ENCODE measurements at regions not wholly inside any gene's neighbourhood (a gene's known extent, or its start where the extent isn't known, plus 50 kb on each side); places are given as distances from the start of the nearest gene placed in this dataset.

- H4K8ac ChIP-seq (ENCODE audit: low read depth, low read length), result no peak overlapping the region
- WGBS, 2 donors (ENCODE audit: extremely low coverage in 2 of 2, insufficient read length in 2 of 2, insufficient replicate concordance in 1 of 2), result no CpG with 5 or more reads among the region's 5 CpGs
- H3K14ac ChIP-seq (ENCODE audit: low read length), result no peak overlapping the region
- no peak overlapping the region for H3K4me3 ChIP-seq (ENCODE audit: low read length in 2 of 2)
- DNase-seq (ENCODE audit: low spot score), result no peak
- no peak overlapping the region for H2BK120ac ChIP-seq (ENCODE audit: low read depth, low read length)
- H2BK15ac ChIP-seq (ENCODE audit: low read length), result no peak overlapping the region
- no peak overlapping the region for H3K18ac ChIP-seq (ENCODE audit: low read length)
- H3K27me3 ChIP-seq (ENCODE audit: control insufficient read depth in 3 of 3, insufficient read depth in 3 of 3, low read depth in 1 of 3, low read length in 3 of 3), result no peaks in the 10 kb centered on the region
- H4K91ac ChIP-seq (ENCODE audit: low read depth, low read length, poor library complexity), result no peak overlapping the region
- H2AFZ ChIP-seq (ENCODE audit: low read length), result no peak overlapping the region
- no peaks in the 10 kb centered on the region for H3K36me3 ChIP-seq (replicated peaks in 1 of 2; ENCODE audit: control insufficient read depth in 2 of 2, insufficient read depth in 2 of 2, low read length in 2 of 2)
- no peaks in the 10 kb centered on the region for H3K9me3 ChIP-seq (replicated peaks in 1 of 2; ENCODE audit: control insufficient read depth in 2 of 2, insufficient read depth in 1 of 2, low read depth in 1 of 2, low read length in 2 of 2)
- no peak overlapping the region for H2BK5ac ChIP-seq (ENCODE audit: low read length)
- H3K9ac ChIP-seq (ENCODE audit: low read depth, low read length, poor library complexity), result no peak overlapping the region
- H3K23ac ChIP-seq (ENCODE audit: low read depth, low read length, poor library complexity), result no peak overlapping the region
- no peaks in the 10 kb centered on the region for H3K79me1 ChIP-seq (ENCODE audit: low read depth, low read length)
- no peak overlapping the region for H3K4ac ChIP-seq (ENCODE audit: low read length)
- H3K27ac ChIP-seq (replicated peaks; ENCODE audit: low read length), result no peak overlapping the region
- no peak overlapping the region for H2BK12ac ChIP-seq (ENCODE audit: low read length)
- no peak overlapping the region for H2AK5ac ChIP-seq (ENCODE audit: low read depth, low read length)
- no peak overlapping the region for H3K4me2 ChIP-seq (ENCODE audit: insufficient read depth, low read length, poor library complexity, severe bottlenecking)
- peaks cover 0 to 6% of the 10 kb centered on the region in 2 donors for H3K4me1 ChIP-seq (ENCODE audit: control insufficient read depth in 2 of 2, insufficient read depth in 1 of 2, low read depth in 1 of 2, low read length in 2 of 2)
Measured at GRCh38 chr6:21447987-21448386, 145.6 kb upstream of the SOX4 start.

- Histone ChIP-seq H2AK5ac (ENCODE audit: low read depth, low read length) (no peak overlapping the region), H2BK12ac (ENCODE audit: low read length) (no peak overlapping the region), H3K36me3 (replicated peaks in 1 of 2; ENCODE audit: control insufficient read depth in 2 of 2, insufficient read depth in 2 of 2, low read length in 2 of 2) (no peaks in the 10 kb centered on the region), H3K4me2 (ENCODE audit: insufficient read depth, low read length, poor library complexity, severe bottlenecking) (no peak overlapping the region), H2BK5ac (ENCODE audit: low read length) (no peak overlapping the region), H3K9me3 (replicated peaks in 1 of 2; ENCODE audit: control insufficient read depth in 2 of 2, insufficient read depth in 1 of 2, low read depth in 1 of 2, low read length in 2 of 2) (no peaks in the 10 kb centered on the region), H3K79me1 (ENCODE audit: low read depth, low read length) (no peaks in the 10 kb centered on the region), H2BK120ac (ENCODE audit: low read depth, low read length) (no peak overlapping the region), H3K27me3 (ENCODE audit: control insufficient read depth in 3 of 3, insufficient read depth in 3 of 3, low read depth in 1 of 3, low read length in 3 of 3) (no peaks in the 10 kb centered on the region), H4K91ac (ENCODE audit: low read depth, low read length, poor library complexity) (no peak overlapping the region), H2BK15ac (ENCODE audit: low read length) (no peak overlapping the region), H3K18ac (ENCODE audit: low read length) (no peak overlapping the region), H3K4ac (ENCODE audit: low read length) (no peak overlapping the region), H3K4me3 (ENCODE audit: low read length in 2 of 2) (no peak overlapping the region), H2AFZ (ENCODE audit: low read length) (no peak overlapping the region), H3K14ac (ENCODE audit: low read length) (no peak overlapping the region), H3K27ac (replicated peaks; ENCODE audit: low read length) (no peak overlapping the region), H3K9ac (ENCODE audit: low read depth, low read length, poor library complexity) (no peak overlapping the region), H4K8ac (ENCODE audit: low read depth, low read length) (no peak overlapping the region), H3K23ac (ENCODE audit: low read depth, low read length, poor library complexity) (no peak overlapping the region), H3K4me1 (ENCODE audit: control insufficient read depth in 2 of 2, insufficient read depth in 1 of 2, low read depth in 1 of 2, low read length in 2 of 2) (peaks cover 0 to 6% of the 10 kb centered on the region in 2 donors)
- WGBS, 2 donors (ENCODE audit: extremely low coverage in 2 of 2, insufficient read length in 2 of 2, insufficient replicate concordance in 1 of 2), result no CpG with 5 or more reads among the region's 1 CpG
- no peak for DNase-seq (ENCODE audit: low spot score)
Measured at GRCh38 chr6:21448485-21449109, 145.0 kb upstream of the SOX4 start.

DNA sequence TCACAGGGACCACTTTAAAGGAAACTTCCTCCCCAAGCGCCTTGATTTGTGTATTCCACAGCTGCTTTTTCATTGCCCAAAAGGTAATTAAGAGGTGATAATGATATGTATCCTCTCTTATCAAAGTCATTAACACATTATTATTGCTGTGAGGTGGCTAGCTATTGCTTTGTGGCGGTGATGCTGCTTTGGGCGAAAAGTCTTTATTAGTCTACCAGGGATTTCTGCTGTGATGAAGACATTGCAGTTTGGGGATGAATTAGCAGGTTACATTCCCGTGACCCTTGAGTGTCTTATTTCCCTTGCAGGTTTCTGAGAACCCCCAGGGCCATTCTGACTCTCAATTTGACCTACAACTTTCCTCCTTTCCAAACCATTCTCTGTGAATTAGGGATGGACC, 143.4 kb upstream of the SOX4 start:
- Histone ChIP-seq H3K27me3 (ENCODE audit: control insufficient read depth in 3 of 3, insufficient read depth in 3 of 3, low read depth in 1 of 3, low read length in 3 of 3) (no peaks in the 10 kb centered on the region), H3K27ac (replicated peaks; ENCODE audit: low read length) (no peak overlapping the region), H3K79me1 (ENCODE audit: low read depth, low read length) (no peaks in the 10 kb centered on the region), H2BK5ac (ENCODE audit: low read length) (no peak overlapping the region), H3K4me2 (ENCODE audit: insufficient read depth, low read length, poor library complexity, severe bottlenecking) (no peak overlapping the region), H4K91ac (ENCODE audit: low read depth, low read length, poor library complexity) (no peak overlapping the region), H3K23ac (ENCODE audit: low read depth, low read length, poor library complexity) (no peak overlapping the region), H3K9me3 (replicated peaks in 1 of 2; ENCODE audit: control insufficient read depth in 2 of 2, insufficient read depth in 1 of 2, low read depth in 1 of 2, low read length in 2 of 2) (no peaks in the 10 kb centered on the region), H3K4me1 (ENCODE audit: control insufficient read depth in 2 of 2, insufficient read depth in 1 of 2, low read depth in 1 of 2, low read length in 2 of 2) (peaks cover 0 to 6% of the 10 kb centered on the region in 2 donors), H2BK12ac (ENCODE audit: low read length) (no peak overlapping the region), H4K8ac (ENCODE audit: low read depth, low read length) (no peak overlapping the region), H3K14ac (ENCODE audit: low read length) (no peak overlapping the region), H3K4me3 (ENCODE audit: low read length in 2 of 2) (no peak overlapping the region), H3K9ac (ENCODE audit: low read depth, low read length, poor library complexity) (no peak overlapping the region), H2BK15ac (ENCODE audit: low read length) (no peak overlapping the region), H2AFZ (ENCODE audit: low read length) (no peak overlapping the region), H3K18ac (ENCODE audit: low read length) (no peak overlapping the region), H2BK120ac (ENCODE audit: low read depth, low read length) (no peak overlapping the region), H3K36me3 (replicated peaks in 1 of 2; ENCODE audit: control insufficient read depth in 2 of 2, insufficient read depth in 2 of 2, low read length in 2 of 2) (no peaks in the 10 kb centered on the region), H3K4ac (ENCODE audit: low read length) (no peak overlapping the region), H2AK5ac (ENCODE audit: low read depth, low read length) (no peak overlapping the region)
- no CpG with 5 or more reads among the region's 4 CpGs for WGBS, 2 donors (ENCODE audit: extremely low coverage in 2 of 2, insufficient read length in 2 of 2, insufficient replicate concordance in 1 of 2)
- DNase-seq (ENCODE audit: low spot score), result no peak

DNA sequence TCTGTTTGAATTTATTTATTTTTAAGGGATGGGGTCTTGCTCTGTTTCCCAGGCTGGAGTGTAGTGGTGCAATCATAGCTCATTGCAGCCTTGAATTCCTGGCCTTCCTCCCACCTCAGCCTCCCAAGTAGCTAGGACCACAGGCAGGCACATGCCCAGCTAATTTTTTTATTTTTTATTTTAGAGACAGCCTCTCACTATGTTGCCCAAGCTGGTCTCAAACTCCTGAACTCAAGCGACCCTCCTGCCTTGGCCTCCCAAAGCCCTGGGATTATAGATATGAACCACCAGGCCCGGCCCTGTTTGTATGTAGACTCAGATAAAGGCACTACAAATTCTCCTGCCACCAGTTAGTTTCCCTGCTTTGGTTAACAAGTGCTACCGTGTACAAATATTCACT, 142.9 kb upstream of the SOX4 start:
- Histone ChIP-seq H4K8ac (ENCODE audit: low read depth, low read length) (no peak overlapping the region), H3K27ac (replicated peaks; ENCODE audit: low read length) (no peak overlapping the region), H4K91ac (ENCODE audit: low read depth, low read length, poor library complexity) (no peak overlapping the region), H2BK5ac (ENCODE audit: low read length) (no peak overlapping the region), H3K4me2 (ENCODE audit: insufficient read depth, low read length, poor library complexity, severe bottlenecking) (no peak overlapping the region), H2AK5ac (ENCODE audit: low read depth, low read length) (no peak overlapping the region), H3K4ac (ENCODE audit: low read length) (no peak overlapping the region), H3K14ac (ENCODE audit: low read length) (no peak overlapping the region), H2BK15ac (ENCODE audit: low read length) (no peak overlapping the region), H3K9ac (ENCODE audit: low read depth, low read length, poor library complexity) (no peak overlapping the region), H2AFZ (ENCODE audit: low read length) (no peak overlapping the region), H3K79me1 (ENCODE audit: low read depth, low read length) (no peaks in the 10 kb centered on the region), H3K18ac (ENCODE audit: low read length) (no peak overlapping the region), H3K27me3 (ENCODE audit: control insufficient read depth in 3 of 3, insufficient read depth in 3 of 3, low read depth in 1 of 3, low read length in 3 of 3) (no peaks in the 10 kb centered on the region), H3K9me3 (replicated peaks in 1 of 2; ENCODE audit: control insufficient read depth in 2 of 2, insufficient read depth in 1 of 2, low read depth in 1 of 2, low read length in 2 of 2) (no peaks in the 10 kb centered on the region), H2BK120ac (ENCODE audit: low read depth, low read length) (no peak overlapping the region), H3K23ac (ENCODE audit: low read depth, low read length, poor library complexity) (no peak overlapping the region), H3K36me3 (replicated peaks in 1 of 2; ENCODE audit: control insufficient read depth in 2 of 2, insufficient read depth in 2 of 2, low read length in 2 of 2) (no peaks in the 10 kb centered on the region), H3K4me1 (ENCODE audit: control insufficient read depth in 2 of 2, insufficient read depth in 1 of 2, low read depth in 1 of 2, low read length in 2 of 2) (peaks cover 0 to 6% of the 10 kb centered on the region in 2 donors), H3K4me3 (ENCODE audit: low read length in 2 of 2) (no peak overlapping the region), H2BK12ac (ENCODE audit: low read length) (no peak overlapping the region)
- no CpG with 5 or more reads among the region's 3 CpGs for WGBS, 2 donors (ENCODE audit: extremely low coverage in 2 of 2, insufficient read length in 2 of 2, insufficient replicate concordance in 1 of 2)
- no peak for DNase-seq (ENCODE audit: low spot score)

Data from neuronal stem cell (in vitro differentiated cells).